Liver (tissue), 3 donors: ENCODE measurements at regions not wholly inside any gene's neighbourhood (a gene's known extent, or its start where the extent isn't known, plus 50 kb on each side); places are given as distances from the start of the nearest gene placed in this dataset.

Source experiments
- EGR1 ChIP-seq, 2 donors: IDR thresholded peaks; 2 replicates each; pipeline ENCODE4 v1.6.1; 2016 to 2018; ENCODE audit warnings: antibody characterized with exemption in 2 of 2, low read depth in 2 of 2
- GABPA ChIP-seq, 2 donors: IDR thresholded peaks in 1 of 2; conservative IDR thresholded peaks in 1 of 2; 2 replicates each; pipeline ENCODE4 v1.6.1; 2016; ENCODE audit warnings: antibody characterized with exemption in 2 of 2, mild to moderate bottlenecking in 1 of 2, moderate library complexity in 1 of 2
- HNF4A ChIP-seq, 2 donors: conservative IDR thresholded peaks; 2 replicates each; pipeline ENCODE4 v1.6.1; 2016; ENCODE audit warnings: antibody characterized with exemption in 2 of 2, mild to moderate bottlenecking in 2 of 2
- MAX ChIP-seq: IDR thresholded peaks from 2 replicates; pipeline ENCODE4 v1.6.1; 2016; ENCODE audit warnings: antibody characterized with exemption
- REST ChIP-seq: IDR thresholded peaks from 2 replicates; pipeline ENCODE4 v1.6.1; 2016; ENCODE audit warnings: antibody characterized with exemption, mild to moderate bottlenecking
- SP1 ChIP-seq: IDR thresholded peaks from 2 replicates; pipeline ENCODE4 v1.6.1; 2018; ENCODE audit warnings: antibody characterized with exemption, mild to moderate bottlenecking
- TAF1 ChIP-seq: conservative IDR thresholded peaks from 2 replicates; pipeline ENCODE4 v1.6.1; 2016; ENCODE audit warnings: antibody characterized with exemption, mild to moderate bottlenecking
- TF ChIP-seq, protein P1 (sequence below): fragments of 150-350 bp; IDR thresholded peaks from 2 replicates; pipeline ENCODE4 v1.5.1; 2017; ENCODE audit warnings: improper control_type of control experiment, low read depth, low read length; ENCODE audit not compliant: missing input control
- TF ChIP-seq, protein P2 (sequence below): IDR thresholded peaks from 2 replicates; pipeline ENCODE4 v1.6.1; 2016; ENCODE audit warnings: antibody characterized with exemption
- donor health status: healthy.
- donor health status: healthy.

- TF ChIP-seq REST (no peak), MAX (no peak), TAF1 (no peak), GABPA (IDR thresholded peaks at IDR 0.05 in 1 of 2, conservative IDR thresholded peaks at IDR 0.05 in 1 of 2) (no peak), SP1 (no peak), EGR1 (IDR thresholded peaks at IDR 0.05; ENCODE audit: low read depth in 2 of 2) (no peak), HNF4A (conservative IDR thresholded peaks at IDR 0.05) (no peak)
- TF ChIP-seq, protein P1, sequence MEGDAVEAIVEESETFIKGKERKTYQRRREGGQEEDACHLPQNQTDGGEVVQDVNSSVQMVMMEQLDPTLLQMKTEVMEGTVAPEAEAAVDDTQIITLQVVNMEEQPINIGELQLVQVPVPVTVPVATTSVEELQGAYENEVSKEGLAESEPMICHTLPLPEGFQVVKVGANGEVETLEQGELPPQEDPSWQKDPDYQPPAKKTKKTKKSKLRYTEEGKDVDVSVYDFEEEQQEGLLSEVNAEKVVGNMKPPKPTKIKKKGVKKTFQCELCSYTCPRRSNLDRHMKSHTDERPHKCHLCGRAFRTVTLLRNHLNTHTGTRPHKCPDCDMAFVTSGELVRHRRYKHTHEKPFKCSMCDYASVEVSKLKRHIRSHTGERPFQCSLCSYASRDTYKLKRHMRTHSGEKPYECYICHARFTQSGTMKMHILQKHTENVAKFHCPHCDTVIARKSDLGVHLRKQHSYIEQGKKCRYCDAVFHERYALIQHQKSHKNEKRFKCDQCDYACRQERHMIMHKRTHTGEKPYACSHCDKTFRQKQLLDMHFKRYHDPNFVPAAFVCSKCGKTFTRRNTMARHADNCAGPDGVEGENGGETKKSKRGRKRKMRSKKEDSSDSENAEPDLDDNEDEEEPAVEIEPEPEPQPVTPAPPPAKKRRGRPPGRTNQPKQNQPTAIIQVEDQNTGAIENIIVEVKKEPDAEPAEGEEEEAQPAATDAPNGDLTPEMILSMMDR = no peak
- TF ChIP-seq, protein P2, sequence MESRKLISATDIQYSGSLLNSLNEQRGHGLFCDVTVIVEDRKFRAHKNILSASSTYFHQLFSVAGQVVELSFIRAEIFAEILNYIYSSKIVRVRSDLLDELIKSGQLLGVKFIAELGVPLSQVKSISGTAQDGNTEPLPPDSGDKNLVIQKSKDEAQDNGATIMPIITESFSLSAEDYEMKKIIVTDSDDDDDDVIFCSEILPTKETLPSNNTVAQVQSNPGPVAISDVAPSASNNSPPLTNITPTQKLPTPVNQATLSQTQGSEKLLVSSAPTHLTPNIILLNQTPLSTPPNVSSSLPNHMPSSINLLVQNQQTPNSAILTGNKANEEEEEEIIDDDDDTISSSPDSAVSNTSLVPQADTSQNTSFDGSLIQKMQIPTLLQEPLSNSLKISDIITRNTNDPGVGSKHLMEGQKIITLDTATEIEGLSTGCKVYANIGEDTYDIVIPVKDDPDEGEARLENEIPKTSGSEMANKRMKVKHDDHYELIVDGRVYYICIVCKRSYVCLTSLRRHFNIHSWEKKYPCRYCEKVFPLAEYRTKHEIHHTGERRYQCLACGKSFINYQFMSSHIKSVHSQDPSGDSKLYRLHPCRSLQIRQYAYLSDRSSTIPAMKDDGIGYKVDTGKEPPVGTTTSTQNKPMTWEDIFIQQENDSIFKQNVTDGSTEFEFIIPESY = no peak
These were observed 471.6 kb downstream of the TUSC7 start for GRCh38 chr3:117181222-117181621.
